ACC112 (cell line): ENCODE measurements at regions not wholly inside any gene's neighbourhood (a gene's known extent, or its start where the extent isn't known, plus 50 kb on each side); places are given as distances from the start of the nearest gene placed in this dataset.

Source experiments
- H2AFZ ChIP-seq: fragments of 200-600 bp; sonication (generic); one replicate; pipeline ENCODE4 v1.6.0; 2017; ENCODE audit warnings: antibody characterized with exemption, low read length; ENCODE audit not compliant: unreplicated experiment
- H3K27ac ChIP-seq: fragments of 200-600 bp; sonication (generic); 2 replicates; pipeline ENCODE4 v1.5.1; 2014; ENCODE audit warnings: low read depth, mild to moderate bottlenecking, antibody characterized with exemption, low read length, moderate library complexity
- H3K27me3 ChIP-seq: fragments of 200-600 bp; sonication (generic); 2 replicates; pipeline ENCODE4 v1.6.1; 2014; ENCODE audit warnings: mild to moderate bottlenecking, antibody characterized with exemption, low read length, moderate library complexity, mixed read lengths; ENCODE audit not compliant: insufficient read depth
- H3K36me3 ChIP-seq: fragments of 200-600 bp; sonication (generic); 2 replicates; pipeline ENCODE4 v1.6.1; 2016; ENCODE audit warnings: mild to moderate bottlenecking, antibody characterized with exemption, low read length, moderate library complexity, mixed read lengths; ENCODE audit not compliant: insufficient read depth
- H3K4me1 ChIP-seq: fragments of 200-600 bp; sonication (generic); one replicate; pipeline ENCODE4 v1.6.1; 2016; ENCODE audit warnings: low read length, mixed read lengths; ENCODE audit not compliant: insufficient read depth, unreplicated experiment, control insufficient read depth
- H3K4me3 ChIP-seq: fragments of 200-600 bp; sonication (generic); 2 replicates; pipeline ENCODE4 v1.5.1; 2014; ENCODE audit warnings: mild to moderate bottlenecking, low read depth, low read length
- H3K79me2 ChIP-seq: fragments of 200-600 bp; sonication (generic); one replicate; pipeline ENCODE4 v1.6.0; 2016; ENCODE audit warnings: low read length; ENCODE audit not compliant: control insufficient read depth, unreplicated experiment, insufficient read depth

- H3K36me3 ChIP-seq = no peaks in the 10 kb centered on the region
- H3K27me3 ChIP-seq = peaks cover 12% of the 10 kb centered on the region; the same call in 1 of the 2 replicates
- H3K4me3 ChIP-seq = no peak overlapping the region
- no peak overlapping the region for H3K27ac ChIP-seq
- no peaks in the 10 kb centered on the region for H3K4me1 ChIP-seq
- H3K79me2 ChIP-seq = no peaks in the 10 kb centered on the region
- no peak overlapping the region for H2AFZ ChIP-seq
Observed at GRCh38 chr7:25359471-25360059, 131.3 kb upstream of the NPVF start.

DNA sequence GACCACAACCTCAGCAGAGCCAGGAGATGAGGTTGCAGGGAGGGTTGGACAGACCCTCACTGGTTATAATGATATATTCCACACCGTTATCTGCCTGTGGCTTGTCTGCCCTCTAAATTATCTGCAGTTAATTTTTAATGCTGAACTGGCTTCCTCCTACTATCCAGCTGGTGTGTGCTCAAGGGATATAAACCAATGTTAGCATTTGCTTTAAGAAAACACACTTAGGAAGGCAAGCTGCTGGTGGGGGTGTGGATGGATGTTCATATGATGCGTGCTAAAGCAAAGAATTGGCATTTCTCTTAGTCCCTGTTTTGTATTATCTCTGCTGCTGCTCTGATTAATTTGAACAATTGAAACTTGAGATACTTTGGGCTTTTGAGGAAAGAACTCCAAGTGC, 132.2 kb upstream of the NPVF start:
- H3K4me1 ChIP-seq = no peaks in the 10 kb centered on the region
- H3K27me3 ChIP-seq = peaks cover 12% of the 10 kb centered on the region; the same call in 1 of the 2 replicates
- no peaks in the 10 kb centered on the region for H3K79me2 ChIP-seq
- H3K27ac ChIP-seq = no peak overlapping the region
- H3K4me3 ChIP-seq = no peak overlapping the region
- no peaks in the 10 kb centered on the region for H3K36me3 ChIP-seq
- no peak overlapping the region for H2AFZ ChIP-seq

GRCh38 chr7:25361387-25361786, 133.1 kb upstream of the NPVF start:
- H2AFZ ChIP-seq = no peak overlapping the region
- H3K27me3 ChIP-seq = peaks cover 12% of the 10 kb centered on the region; the same call in 1 of the 2 replicates
- no peaks in the 10 kb centered on the region for H3K36me3 ChIP-seq
- no peaks in the 10 kb centered on the region for H3K4me1 ChIP-seq
- no peaks in the 10 kb centered on the region for H3K79me2 ChIP-seq
- no peak overlapping the region for H3K27ac ChIP-seq
- H3K4me3 ChIP-seq = no peak overlapping the region

DNA sequence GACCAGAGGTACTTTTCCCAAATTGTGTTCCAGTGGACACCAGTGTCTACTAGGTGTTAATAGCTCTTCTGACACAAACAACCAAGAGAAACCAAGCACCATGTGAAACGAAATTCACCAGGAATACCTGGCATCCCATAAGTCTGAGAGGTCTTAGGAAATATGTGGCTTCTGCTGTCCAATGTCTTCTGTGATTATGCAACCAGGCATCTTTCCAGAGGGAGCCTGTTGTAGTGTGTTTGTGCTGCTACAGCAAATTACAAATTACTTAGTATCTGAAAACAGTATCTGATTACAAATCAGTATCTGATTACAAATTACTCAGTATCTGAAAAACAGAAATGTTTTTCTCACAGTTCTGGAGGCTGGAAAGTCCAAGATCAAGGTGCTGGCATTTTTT, 133.6 kb upstream of the NPVF start:
- peaks cover 12% of the 10 kb centered on the region; the same call in 1 of the 2 replicates for H3K27me3 ChIP-seq
- H3K36me3 ChIP-seq = no peaks in the 10 kb centered on the region
- H3K27ac ChIP-seq = no peak overlapping the region
- no peaks in the 10 kb centered on the region for H3K4me1 ChIP-seq
- H3K79me2 ChIP-seq = no peaks in the 10 kb centered on the region
- no peak overlapping the region for H3K4me3 ChIP-seq
- no peak overlapping the region for H2AFZ ChIP-seq

GRCh38 chr7:25368599-25369201, 140.4 kb upstream of the NPVF start:
- Histone ChIP-seq H3K79me2 (no peaks in the 10 kb centered on the region), H3K36me3 (no peaks in the 10 kb centered on the region), H3K4me1 (no peaks in the 10 kb centered on the region), H3K27ac (no peak overlapping the region), H3K4me3 (no peak overlapping the region), H2AFZ (no peak overlapping the region), H3K27me3 (no peaks in the 10 kb centered on the region)

GRCh38 chr7:25369786-25370185, 141.5 kb upstream of the NPVF start:
- Histone ChIP-seq H2AFZ (no peak overlapping the region), H3K4me3 (no peak overlapping the region), H3K27me3 (no peaks in the 10 kb centered on the region), H3K4me1 (no peaks in the 10 kb centered on the region), H3K36me3 (no peaks in the 10 kb centered on the region), H3K27ac (no peak overlapping the region), H3K79me2 (no peaks in the 10 kb centered on the region)

GRCh38 chr7:25371972-25372371, 143.7 kb upstream of the NPVF start:
- no peak overlapping the region for H3K27ac ChIP-seq
- H3K79me2 ChIP-seq = no peaks in the 10 kb centered on the region
- H2AFZ ChIP-seq = no peak overlapping the region
- H3K4me1 ChIP-seq = no peaks in the 10 kb centered on the region
- no peaks in the 10 kb centered on the region for H3K27me3 ChIP-seq
- H3K4me3 ChIP-seq = no peak overlapping the region
- no peaks in the 10 kb centered on the region for H3K36me3 ChIP-seq

GRCh38 chr7:25375805-25376600, 147.7 kb upstream of the NPVF start:
- H2AFZ ChIP-seq = no peak overlapping the region

GRCh38 chr7:25379351-25380300, 151.3 kb upstream of the NPVF start:
- Histone ChIP-seq H3K79me2 (no peaks in the 10 kb centered on the region), H3K4me3 (no peak overlapping the region), H3K27ac (no peak overlapping the region), H3K36me3 (no peaks in the 10 kb centered on the region), H3K27me3 (peaks cover 24% of the 10 kb centered on the region), H2AFZ (no peak overlapping the region), H3K4me1 (no peaks in the 10 kb centered on the region)

More at GRCh38 chr7:25375805-25376600, 147.7 kb upstream of the NPVF start:
- Histone ChIP-seq H3K27ac (no peak overlapping the region), H3K4me3 (no peak overlapping the region), H3K36me3 (no peaks in the 10 kb centered on the region), H3K27me3 (no peaks in the 10 kb centered on the region; the same call in 1 of the 2 replicates), H3K4me1 (no peaks in the 10 kb centered on the region), H3K79me2 (no peaks in the 10 kb centered on the region)
